VCaP (cell line): ENCODE measurements at regions not wholly inside any gene's neighbourhood (a gene's known extent, or its start where the extent isn't known, plus 50 kb on each side); places are given as distances from the start of the nearest gene placed in this dataset.

ENCODE experiments used
- H3K27ac ChIP-seq: fragments of 450-650 bp; 2 replicates; pipeline ENCODE4 v1.5.1; 2017
- TF ChIP-seq, protein P1 (sequence below): fragments of 450-650 bp; conservative IDR thresholded peaks from 2 replicates; pipeline ENCODE4 v1.5.1; 2017; ENCODE audit warnings: mild to moderate bottlenecking, moderate library complexity

DNA sequence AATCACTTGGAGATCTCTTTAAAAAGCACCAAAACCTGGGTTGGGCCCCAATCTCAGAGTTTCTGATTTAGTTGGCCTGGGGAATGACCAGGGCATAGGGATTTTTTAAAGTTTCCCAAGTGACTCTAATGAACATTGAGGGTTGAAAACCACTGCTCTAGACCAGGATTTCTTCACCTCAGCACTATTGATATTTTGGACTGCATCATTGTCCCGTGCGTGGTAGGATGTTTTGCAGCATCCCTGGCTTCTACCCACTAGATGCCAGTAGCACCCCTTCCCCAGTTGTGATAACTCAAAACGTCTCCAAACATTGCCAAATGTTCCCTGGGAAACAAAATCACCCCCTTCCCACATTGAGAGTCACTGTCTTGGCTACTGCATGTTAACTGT lies 61.8 kb downstream of the ATXN3L start:
- H3K27ac ChIP-seq: no peak overlapping the region
- TF ChIP-seq, protein P1, sequence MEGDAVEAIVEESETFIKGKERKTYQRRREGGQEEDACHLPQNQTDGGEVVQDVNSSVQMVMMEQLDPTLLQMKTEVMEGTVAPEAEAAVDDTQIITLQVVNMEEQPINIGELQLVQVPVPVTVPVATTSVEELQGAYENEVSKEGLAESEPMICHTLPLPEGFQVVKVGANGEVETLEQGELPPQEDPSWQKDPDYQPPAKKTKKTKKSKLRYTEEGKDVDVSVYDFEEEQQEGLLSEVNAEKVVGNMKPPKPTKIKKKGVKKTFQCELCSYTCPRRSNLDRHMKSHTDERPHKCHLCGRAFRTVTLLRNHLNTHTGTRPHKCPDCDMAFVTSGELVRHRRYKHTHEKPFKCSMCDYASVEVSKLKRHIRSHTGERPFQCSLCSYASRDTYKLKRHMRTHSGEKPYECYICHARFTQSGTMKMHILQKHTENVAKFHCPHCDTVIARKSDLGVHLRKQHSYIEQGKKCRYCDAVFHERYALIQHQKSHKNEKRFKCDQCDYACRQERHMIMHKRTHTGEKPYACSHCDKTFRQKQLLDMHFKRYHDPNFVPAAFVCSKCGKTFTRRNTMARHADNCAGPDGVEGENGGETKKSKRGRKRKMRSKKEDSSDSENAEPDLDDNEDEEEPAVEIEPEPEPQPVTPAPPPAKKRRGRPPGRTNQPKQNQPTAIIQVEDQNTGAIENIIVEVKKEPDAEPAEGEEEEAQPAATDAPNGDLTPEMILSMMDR: no peak

DNA sequence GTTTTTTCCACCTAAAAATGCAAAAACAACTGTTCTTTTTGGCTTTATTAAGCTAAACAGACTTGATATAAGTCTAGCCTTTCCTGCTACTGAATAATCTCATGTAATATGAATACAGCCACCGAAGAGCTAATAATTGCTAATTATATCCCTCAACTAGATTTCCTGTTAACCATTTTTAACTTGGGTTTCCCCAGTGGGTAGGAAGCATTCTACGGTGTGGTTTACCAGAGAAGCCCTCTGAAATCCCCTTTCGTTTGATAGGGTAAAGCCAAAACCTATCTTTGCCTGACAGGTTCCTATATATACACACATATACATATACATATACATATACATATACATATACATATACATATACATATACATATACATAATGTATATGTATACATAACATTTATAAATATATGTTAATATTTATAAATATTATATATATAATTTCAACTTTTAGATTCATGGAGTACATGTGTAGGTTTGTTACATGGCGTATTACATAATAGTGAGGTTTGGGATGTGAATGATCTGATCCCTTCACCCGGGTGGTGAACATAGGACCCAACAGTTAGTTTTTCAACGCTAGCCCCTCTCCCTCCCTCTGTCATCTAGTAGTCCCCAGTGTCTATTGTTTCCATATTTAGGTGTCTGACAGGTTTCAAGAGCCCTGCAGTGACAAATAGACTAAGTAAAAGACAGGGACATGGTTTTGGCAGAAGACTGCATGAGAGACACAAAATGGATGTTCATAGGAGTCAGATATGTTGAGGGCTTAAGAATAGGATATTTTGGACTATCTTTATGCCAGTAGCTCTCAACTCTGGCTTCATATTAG lies 62.4 kb downstream of the ATXN3L start:
- TF ChIP-seq, protein P1: no peak
- H3K27ac ChIP-seq: no peak overlapping the region

DNA sequence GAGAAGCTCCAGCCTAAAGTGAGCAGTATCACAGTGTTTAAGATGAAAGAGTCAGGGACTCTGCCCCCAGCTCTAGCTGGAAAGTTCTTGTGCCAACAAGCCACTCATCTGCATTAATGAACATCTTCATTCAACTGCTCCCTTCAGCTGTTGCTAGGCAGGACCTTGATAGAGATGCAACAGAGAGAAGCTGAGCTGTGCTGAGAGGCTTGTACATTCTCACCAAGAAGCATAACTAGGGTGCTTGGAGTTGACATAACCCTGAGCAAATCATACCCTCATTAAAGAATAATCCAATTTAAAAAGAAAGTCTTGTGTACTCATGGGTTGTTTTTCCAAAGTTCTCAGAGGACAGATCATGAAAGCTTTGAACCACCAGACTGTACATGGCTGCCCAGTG lies 63.2 kb downstream of the ATXN3L start:
- TF ChIP-seq, protein P1: no peak
- H3K27ac ChIP-seq: no peak overlapping the region

DNA sequence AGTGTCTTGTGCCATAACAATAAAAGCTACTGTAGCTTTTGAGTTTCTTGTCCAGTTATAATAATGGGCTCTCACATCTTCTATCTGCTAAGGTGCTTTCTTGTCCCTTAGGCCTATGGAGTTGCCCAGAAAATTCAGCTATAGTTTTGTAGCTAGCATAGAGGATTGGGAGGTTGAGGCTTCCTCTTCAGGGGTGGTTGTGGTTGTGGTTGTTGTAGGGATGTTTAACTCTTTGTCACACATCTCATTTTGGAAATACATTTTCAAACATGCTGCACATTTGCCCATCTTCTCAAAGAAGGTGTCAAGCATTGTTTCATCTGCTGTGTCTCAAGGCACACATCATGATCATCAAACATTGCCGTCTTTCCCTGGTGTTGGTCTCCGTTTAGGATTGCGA lies 65.0 kb downstream of the ATXN3L start:
- TF ChIP-seq, protein P1: no peak
- no peak overlapping the region for H3K27ac ChIP-seq

DNA sequence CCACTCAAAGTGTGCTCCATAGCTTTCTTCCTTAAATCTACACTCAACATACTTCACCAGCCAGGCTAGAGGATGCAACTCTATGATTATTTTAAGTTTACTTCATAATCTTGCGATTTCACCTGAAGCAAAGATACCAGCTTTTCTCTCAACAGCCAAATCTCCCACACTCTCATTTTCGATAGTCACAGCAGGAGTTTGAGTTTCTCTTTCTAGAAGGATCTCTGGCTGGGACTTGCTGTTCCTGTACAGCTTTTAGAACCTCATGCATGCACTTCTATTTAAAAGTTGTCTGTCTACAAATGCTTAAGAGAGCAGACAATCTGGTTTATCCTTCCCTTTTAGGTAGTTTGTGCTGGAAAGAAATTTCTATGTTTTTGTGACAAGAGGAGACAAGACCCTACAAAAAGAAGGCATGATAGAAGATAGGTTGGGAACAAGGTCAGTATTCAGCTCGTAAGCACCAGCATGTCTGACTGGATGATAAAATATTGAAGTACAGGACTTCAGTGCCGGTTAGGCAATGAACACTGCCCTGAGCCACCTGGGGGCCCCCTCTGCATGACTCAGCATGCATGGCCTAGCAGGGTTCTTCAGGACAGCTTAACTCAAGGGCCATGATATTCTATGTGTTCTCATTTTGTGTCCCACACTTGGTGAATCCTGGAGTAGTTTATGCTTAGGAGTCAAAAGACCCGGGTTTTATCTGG lies 65.6 kb downstream of the ATXN3L start:
- TF ChIP-seq, protein P1: no peak
- H3K27ac ChIP-seq: no peak overlapping the region

DNA sequence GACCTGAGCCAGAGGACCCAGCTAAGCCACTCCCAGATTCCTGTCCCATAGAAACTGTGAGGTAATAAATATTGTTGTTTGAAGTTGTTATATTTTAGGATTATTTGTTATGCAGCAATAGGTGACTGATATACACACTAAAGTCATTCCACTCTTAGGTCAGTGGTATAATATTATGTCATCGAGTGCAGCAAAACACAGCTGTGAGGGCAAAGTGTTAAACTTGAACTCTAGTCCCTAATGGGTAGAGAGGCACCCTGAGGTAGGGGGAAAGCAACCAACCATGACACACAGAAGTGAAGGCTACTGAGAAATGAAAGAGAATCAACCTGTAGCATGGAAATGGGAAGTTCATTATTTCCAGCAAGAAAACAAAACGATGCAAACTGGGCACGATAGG lies 66.6 kb downstream of the ATXN3L start:
- TF ChIP-seq, protein P1: no peak
- H3K27ac ChIP-seq: no peak overlapping the region

DNA sequence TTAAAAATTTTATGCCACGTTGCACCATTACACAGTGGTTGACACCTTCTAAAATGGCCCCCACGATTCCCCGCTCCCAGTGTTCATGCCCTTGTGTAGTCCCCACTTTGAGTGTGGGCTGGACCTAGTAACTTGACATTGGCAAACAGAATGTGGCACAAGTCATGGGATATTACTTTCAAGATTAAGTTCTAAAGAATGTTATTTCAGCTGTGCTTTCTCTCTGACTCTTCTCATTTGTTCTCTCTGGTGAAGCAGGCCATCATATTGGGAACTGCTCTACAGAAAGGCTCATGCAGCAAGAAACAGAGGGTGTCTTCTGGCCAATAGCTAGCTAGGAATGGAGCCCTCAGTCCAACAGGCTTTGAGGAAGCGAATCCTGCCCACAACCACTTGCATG lies 67.1 kb downstream of the ATXN3L start:
- H3K27ac ChIP-seq: no peak overlapping the region
- TF ChIP-seq, protein P1: no peak
